ENCODE measurements at regions not wholly inside any gene's neighbourhood (a gene's known extent, or its start where the extent isn't known, plus 50 kb on each side); places are given as distances from the start of the nearest gene placed in this dataset.

DNA sequence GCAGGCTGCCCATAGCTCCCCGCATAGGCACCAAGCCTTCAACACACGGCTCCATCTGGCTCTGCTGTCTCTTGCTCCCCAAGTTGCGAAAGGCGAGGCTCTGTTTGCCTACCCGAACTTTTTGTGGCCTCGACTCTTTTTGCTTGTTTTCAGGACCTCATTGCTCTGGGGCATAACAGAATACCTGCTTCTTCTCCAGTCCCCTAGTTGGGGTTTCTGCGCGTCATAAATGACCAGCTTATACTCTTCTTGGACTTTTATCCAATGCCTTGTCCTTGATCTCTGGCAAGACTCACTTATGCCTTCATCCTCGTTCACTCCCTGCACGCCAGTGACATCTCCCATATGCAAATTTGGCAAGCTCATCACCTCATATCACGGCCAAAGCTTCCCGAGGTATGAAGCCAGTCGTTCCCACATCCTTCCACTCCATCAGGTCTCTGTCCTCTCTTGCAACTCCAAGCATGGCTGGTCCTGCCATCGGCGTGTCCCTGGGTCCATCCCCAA, 238.8 kb upstream of the ADAMTS16 start:
- TF ChIP-seq, protein P1, sequence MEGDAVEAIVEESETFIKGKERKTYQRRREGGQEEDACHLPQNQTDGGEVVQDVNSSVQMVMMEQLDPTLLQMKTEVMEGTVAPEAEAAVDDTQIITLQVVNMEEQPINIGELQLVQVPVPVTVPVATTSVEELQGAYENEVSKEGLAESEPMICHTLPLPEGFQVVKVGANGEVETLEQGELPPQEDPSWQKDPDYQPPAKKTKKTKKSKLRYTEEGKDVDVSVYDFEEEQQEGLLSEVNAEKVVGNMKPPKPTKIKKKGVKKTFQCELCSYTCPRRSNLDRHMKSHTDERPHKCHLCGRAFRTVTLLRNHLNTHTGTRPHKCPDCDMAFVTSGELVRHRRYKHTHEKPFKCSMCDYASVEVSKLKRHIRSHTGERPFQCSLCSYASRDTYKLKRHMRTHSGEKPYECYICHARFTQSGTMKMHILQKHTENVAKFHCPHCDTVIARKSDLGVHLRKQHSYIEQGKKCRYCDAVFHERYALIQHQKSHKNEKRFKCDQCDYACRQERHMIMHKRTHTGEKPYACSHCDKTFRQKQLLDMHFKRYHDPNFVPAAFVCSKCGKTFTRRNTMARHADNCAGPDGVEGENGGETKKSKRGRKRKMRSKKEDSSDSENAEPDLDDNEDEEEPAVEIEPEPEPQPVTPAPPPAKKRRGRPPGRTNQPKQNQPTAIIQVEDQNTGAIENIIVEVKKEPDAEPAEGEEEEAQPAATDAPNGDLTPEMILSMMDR (IDR thresholded peaks at IDR 0.05; ENCODE audit: low read depth, low read length, missing control alignments), result no peak
- H3K27ac ChIP-seq, result no peak overlapping the region
- in situ Hi-C loops (cut with HindIII; ENCODE audit: low pct_ligation_motif_present, low sequenced_read_pairs), result no loop called here
- no peaks in the 10 kb centered on the region for H3K27me3 ChIP-seq (replicated peaks)
- no peak for DNase-seq
- no peaks in the 10 kb centered on the region for H3K36me3 ChIP-seq (replicated peaks)
- no peak overlapping the region for H3K4me3 ChIP-seq (ENCODE audit: low read depth, low read length)

GRCh38 chr5:4901924-4902323, 238.2 kb upstream of the ADAMTS16 start:
- DNase-seq, result no peak
- in situ Hi-C loops (cut with HindIII; ENCODE audit: low pct_ligation_motif_present, low sequenced_read_pairs), result no loop called here
- no peaks in the 10 kb centered on the region for H3K36me3 ChIP-seq (replicated peaks)
- no peak overlapping the region for H3K27ac ChIP-seq
- TF ChIP-seq, protein P1 (IDR thresholded peaks at IDR 0.05; ENCODE audit: low read depth, low read length, missing control alignments), result no peak
- H3K4me3 ChIP-seq (ENCODE audit: low read depth, low read length), result no peak overlapping the region
- no peaks in the 10 kb centered on the region for H3K27me3 ChIP-seq (replicated peaks)

DNA sequence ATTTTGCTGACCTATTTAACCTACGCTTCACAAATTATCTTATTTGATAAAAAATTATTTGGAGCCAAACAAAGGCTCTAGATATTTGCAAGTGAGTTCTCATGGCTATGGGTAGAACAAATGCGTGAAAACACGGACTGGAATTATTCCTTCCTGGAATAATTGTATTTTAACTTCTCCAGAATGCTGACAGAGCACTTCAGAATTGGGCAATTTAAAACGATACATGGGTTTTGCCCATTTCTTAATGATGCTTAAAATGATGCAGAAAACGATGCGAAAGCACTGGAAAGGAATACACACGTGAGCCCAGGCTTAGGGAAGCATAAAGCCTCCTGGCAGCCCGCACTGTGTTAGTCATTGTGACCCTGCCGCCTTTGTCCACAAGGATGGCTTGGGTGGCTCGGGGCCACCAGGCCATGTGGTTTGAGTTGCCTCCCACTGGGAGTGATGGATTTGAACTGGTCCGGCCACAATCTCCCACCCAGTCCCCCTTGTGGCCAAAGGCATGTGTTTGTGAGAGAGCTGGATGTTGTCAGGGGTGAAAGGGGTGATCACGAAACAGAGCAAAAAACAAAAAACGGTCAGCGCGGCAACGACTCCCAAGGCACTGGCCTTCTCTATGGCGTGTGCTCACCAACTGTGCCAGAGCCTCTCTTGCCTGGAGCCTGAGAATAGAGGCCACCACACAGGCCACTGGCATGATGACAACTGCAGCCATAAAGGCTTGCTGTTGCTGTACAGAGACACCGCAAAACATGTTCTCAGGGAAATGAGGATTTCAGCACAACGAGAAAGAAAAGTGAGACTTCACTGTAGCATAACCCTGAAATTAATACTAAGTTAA, 234.2 kb upstream of the ADAMTS16 start:
- DNase-seq, result no peak
- in situ Hi-C loops (cut with HindIII; ENCODE audit: low pct_ligation_motif_present, low sequenced_read_pairs), result no loop called here
- H3K27me3 ChIP-seq (replicated peaks), result no peaks in the 10 kb centered on the region
- H3K4me3 ChIP-seq (ENCODE audit: low read depth, low read length), result no peak overlapping the region
- TF ChIP-seq, protein P1 (IDR thresholded peaks at IDR 0.05; ENCODE audit: low read depth, low read length, missing control alignments), result no peak
- H3K36me3 ChIP-seq (replicated peaks), result no peaks in the 10 kb centered on the region
- no peak overlapping the region for H3K27ac ChIP-seq

DNA sequence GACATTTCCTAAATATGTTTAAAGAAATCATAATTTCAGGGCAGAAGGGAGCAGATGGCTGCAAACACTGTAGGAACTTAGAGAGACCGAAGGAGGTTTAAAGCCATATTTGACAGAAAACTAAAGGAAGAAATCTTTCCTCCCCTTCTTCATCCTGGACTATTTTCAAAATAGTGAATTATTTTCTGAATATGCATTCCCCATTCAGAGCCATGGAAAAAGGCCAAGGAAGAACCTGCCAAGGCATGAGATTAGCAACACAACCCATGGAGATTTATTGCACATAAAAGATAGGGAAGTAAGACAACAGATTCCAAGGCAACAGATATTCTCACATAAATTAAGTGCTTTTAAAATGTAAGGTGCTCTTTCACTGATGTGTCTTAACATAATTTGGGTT, 233.3 kb upstream of the ADAMTS16 start:
- in situ Hi-C loops (cut with HindIII; ENCODE audit: low pct_ligation_motif_present, low sequenced_read_pairs), result no loop called here
- no peak overlapping the region for H3K4me3 ChIP-seq (ENCODE audit: low read depth, low read length)
- H3K27me3 ChIP-seq (replicated peaks), result no peaks in the 10 kb centered on the region
- TF ChIP-seq, protein P1 (IDR thresholded peaks at IDR 0.05; ENCODE audit: low read depth, low read length, missing control alignments), result no peak
- no peaks in the 10 kb centered on the region for H3K36me3 ChIP-seq (replicated peaks)
- DNase-seq, result no peak
- H3K27ac ChIP-seq, result no peak overlapping the region

- in situ Hi-C loops (cut with HindIII; ENCODE audit: low pct_ligation_motif_present, low sequenced_read_pairs), result no loop called here
- Histone ChIP-seq H3K27me3 (replicated peaks) (no peaks in the 10 kb centered on the region), H3K36me3 (replicated peaks) (no peaks in the 10 kb centered on the region), H3K27ac (no peak overlapping the region), H3K4me3 (ENCODE audit: low read depth, low read length) (no peak overlapping the region)
- TF ChIP-seq, protein P1 (IDR thresholded peaks at IDR 0.05; ENCODE audit: low read depth, low read length, missing control alignments), result no peak
- no peak for DNase-seq
Measured at GRCh38 chr5:4907571-4907970, 232.6 kb upstream of the ADAMTS16 start.
